Activated CD8-positive, alpha-beta memory T cell treated with anti-CD3 and anti-CD28 coated beads, Interleukin-2, amount 50 U/mL, for 48 hours (primary cell): ENCODE measurements at regions not wholly inside any gene's neighbourhood (a gene's known extent, or its start where the extent isn't known, plus 50 kb on each side); places are given as distances from the start of the nearest gene placed in this dataset.

ENCODE experiments used
- DNase-seq: peaks from one replicate; pipeline ENCODE4 v3.0.0-alpha.2; 2020

- DNase-seq = no peak
Observed at GRCh38 chr4:37124800-37125199, 119.7 kb upstream of the NWD2 start.

DNA sequence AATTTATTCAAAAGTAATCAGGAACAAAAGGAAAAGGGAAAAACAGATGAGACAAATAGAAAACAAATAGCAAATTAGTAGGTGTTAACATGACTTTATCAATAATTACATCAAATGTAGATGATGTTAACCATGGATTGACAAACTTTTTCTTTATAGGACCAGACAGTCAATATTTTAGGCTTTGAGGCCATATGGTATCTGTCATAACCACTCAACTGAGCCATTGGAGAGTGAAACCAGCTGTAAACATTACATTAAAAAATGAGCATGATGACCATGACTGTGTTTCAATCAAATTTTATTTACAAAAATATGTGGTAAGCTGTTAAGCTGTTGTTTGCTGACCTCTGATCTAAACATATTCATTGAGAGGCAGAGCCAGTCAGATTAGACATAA is 118.5 kb upstream of the NWD2 start:
- no peak for DNase-seq

GRCh38 chr4:37130465-37130864 is 114.1 kb upstream of the NWD2 start:
- no peak for DNase-seq

DNA sequence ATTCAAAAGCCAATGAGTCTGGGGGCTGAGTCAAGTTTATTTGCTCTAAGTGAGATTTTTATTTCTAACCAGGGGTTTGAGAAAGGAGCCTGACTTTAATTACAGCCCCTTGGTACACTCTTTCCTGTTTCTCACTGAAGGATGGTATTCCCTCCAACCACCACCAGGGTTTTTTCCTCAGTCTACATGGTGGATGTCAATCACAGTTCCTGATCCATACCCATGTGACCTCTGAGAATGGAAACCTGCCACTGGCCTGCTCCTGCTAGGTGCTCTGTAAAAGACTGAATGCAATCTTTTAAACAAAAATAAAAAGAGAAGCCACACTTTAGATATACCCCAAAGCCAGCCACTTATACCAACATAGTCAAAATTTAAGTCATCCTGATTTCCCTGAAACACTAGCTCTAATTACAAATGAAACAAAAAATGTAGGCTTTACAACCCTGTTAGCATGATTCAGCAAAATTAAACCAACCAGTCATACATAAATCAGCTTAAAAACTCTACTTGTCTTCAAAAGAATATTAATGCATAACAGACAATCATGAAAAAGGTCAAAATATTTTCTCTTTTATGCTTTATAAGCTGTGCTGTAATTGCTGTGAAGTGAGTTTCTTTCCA is 112.1 kb upstream of the NWD2 start:
- DNase-seq = no peak

GRCh38 chr4:37132975-37133360 is 111.6 kb upstream of the NWD2 start:
- no peak for DNase-seq

DNA sequence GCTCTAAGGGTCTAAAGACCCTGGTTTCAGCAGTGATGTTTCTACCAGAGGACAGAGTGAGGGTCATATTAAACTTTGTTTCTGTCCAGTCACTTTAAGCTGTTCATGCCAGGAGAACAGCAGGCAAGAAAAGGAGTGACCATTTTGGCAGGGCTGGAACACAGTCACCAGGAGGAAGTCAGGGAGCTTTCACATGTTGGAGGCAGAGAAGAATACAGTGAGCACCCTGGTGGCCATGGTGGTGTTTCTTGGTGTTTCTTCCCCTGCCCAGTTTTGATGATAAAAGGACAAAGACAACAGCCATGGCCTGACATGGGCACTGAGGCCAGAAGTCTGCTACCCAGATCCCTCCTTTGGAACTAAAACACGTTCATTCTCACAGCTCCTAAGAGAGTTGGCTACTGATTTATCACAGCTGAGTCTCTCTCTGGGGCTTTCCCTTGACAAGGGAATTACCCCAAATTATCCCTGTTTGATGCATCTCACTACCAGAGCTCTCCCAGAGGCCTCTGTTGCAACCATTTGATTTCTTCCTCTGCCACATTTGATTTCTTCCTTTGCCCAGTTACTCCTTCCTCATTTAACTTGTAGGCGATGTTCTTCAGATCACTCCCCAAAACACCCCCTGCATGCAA is 106.4 kb upstream of the NWD2 start:
- DNase-seq = no peak

- DNase-seq = no peak
Observed at GRCh38 chr4:37138789-37139188, 105.8 kb upstream of the NWD2 start.

DNA sequence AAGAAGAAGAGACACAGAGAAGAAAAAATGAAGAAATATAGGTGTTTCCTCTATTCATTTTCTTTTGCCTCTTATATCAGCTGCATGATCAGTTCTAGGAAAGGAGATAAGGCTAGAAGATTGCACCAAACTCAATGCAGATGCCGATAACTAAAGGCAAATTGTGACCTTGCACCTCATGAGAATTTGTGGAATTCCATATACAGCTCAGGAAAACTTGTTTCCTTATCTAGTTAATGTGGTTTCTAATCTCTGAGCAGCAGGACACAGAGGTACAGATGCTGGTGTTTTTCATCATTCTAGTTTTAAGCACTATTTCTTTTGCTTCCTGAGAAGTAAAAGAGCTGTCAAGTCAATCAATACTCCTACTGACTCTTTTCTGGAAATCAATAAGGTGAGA is 104.6 kb upstream of the NWD2 start:
- DNase-seq = no peak

- DNase-seq = no peak
Observed at GRCh38 chr4:37146260-37146659, 98.3 kb upstream of the NWD2 start.

- no peak for DNase-seq
Observed at GRCh38 chr4:37157476-37158167, 86.9 kb upstream of the NWD2 start.

DNA sequence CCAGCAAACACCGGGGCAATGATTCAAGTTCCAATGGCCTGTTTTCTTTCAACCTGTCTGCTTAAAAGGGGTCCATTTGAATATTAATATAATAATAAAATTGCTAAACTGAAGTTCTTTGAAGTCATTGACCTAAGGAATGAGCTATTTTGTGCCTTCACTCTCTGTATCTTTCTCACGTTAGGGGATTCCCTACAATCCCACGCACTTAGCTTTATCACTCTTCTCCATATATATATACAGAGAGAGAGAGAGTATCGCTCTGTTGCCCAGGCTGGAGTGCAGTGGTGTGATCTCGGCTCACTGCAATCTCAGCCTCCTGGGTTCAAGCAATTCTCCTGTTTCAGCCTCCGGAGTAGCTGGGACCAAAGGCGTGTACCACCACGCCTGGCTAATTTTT is 83.9 kb upstream of the NWD2 start:
- DNase-seq = no peak

DNA sequence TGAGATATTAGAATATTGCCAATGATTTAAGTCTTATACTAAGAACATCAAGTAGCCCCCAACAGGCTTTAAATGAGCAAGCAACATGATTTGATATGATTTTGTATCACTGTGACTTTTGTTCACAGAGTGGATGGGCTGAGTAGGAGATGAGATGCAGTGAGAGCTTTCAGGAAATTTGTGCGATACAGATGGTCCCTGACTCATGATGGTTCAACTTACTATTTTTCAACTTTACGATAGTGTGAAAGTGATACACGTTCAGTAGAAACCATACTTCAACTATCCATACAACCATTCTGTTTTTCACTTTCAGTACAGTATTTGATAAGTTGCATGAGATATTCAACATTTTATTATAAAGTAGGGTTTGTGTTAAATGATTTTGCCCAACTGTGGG is 78.7 kb upstream of the NWD2 start:
- DNase-seq = no peak

DNA sequence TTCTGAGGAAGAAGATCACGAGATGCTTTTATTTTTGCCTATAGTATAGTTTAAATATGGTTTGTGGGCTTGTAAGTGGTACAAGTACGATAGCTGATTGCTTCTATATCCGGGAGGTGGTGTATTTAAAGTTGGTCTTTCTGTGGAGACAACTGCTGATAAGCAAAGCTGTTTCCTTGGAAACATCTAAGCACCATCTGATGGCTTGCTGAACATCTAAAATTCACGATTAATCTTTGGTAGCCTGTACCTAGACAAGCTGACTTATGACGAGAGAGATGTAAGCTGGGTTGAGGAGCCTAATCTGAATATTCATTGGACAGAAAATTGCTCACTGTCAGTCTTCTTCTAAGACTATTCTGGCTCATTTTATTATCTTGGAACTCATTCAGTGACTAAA is 74.6 kb upstream of the NWD2 start:
- DNase-seq = no peak

GRCh38 chr4:37188100-37188499 is 56.4 kb upstream of the NWD2 start:
- peak; percentile 45 for DNase-seq
